ENCODE measurements at regions not wholly inside any gene's neighbourhood (a gene's known extent, or its start where the extent isn't known, plus 50 kb on each side); places are given as distances from the start of the nearest gene placed in this dataset.

DNA sequence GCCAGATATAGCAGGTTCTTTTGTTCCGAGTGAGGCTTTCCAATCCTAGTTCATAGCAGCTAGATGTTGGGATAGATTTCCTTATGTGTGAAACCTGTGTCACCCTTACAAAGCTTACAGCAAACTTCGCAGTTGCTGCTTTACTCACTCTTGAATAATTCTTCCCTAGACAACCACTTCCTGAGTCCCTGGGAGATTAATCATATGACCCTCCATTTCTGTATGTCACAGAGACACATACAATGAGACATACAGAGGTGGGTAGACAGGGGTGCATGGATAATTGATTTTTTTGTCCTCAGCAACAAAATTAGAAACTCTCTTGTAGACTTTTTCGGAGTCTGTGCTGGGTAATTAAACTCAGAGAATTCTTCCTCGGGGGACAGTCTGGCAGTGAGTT is 163.2 kb downstream of the NSUN3 start:
- CTCF ChIA-PET, result no interaction called here
- DNase-seq (ENCODE audit: extremely low spot score), result no peak
- TF ChIP-seq FOXM1 (IDR thresholded peaks at IDR 0.05; ENCODE audit: borderline replicate concordance), result no peak
- TF ChIP-seq ZNF384 (IDR thresholded peaks at IDR 0.05), result no peak
- no peak for TF ChIP-seq SP1 (IDR thresholded peaks at IDR 0.05)
- no peak for TF ChIP-seq CTBP1 (IDR thresholded peaks at IDR 0.05; ENCODE audit: borderline replicate concordance)
- no peak for TF ChIP-seq ARNT (IDR thresholded peaks at IDR 0.05)
- TF ChIP-seq ELF4 (IDR thresholded peaks at IDR 0.05), result no peak

DNA sequence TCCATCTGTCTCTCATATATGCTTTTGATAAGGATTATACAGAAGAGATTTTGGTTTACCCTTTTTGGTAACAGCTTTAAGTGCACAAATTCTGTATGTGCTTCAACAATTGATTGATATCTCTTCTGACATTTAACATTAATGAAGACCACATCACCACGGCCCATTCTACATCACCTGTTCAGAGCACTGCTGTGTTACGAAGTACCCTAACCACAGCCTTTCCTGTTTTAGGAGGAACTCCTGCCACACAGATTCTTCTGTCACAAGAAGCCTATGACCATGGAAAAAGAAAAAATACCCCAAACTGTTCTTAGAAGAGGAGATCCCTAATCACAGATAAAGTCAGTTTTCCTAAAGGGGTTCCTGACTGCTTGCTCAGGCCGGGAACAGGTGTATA is 170.1 kb downstream of the NSUN3 start:
- ChIA-PET CTCF (interaction anchor here (2.0 kb wide), 1 partner anchor 17 kb away, joined by 5 read pairs; no protein-coding TSS in a partner anchor), POLR2A (no interaction called here)
- no peak for TF ChIP-seq L3MBTL2 (conservative IDR thresholded peaks at IDR 0.05)
- no peak for TF ChIP-seq BHLHE40 (IDR thresholded peaks at IDR 0.05; ENCODE audit: borderline replicate concordance)
- TF ChIP-seq SUZ12 (IDR thresholded peaks at IDR 0.05), result no peak
- DNase-seq (ENCODE audit: extremely low spot score), result no peak

More for the DNA sequence above, 163.2 kb downstream of the NSUN3 start:
- POLR2A ChIA-PET, result no interaction called here

DNA sequence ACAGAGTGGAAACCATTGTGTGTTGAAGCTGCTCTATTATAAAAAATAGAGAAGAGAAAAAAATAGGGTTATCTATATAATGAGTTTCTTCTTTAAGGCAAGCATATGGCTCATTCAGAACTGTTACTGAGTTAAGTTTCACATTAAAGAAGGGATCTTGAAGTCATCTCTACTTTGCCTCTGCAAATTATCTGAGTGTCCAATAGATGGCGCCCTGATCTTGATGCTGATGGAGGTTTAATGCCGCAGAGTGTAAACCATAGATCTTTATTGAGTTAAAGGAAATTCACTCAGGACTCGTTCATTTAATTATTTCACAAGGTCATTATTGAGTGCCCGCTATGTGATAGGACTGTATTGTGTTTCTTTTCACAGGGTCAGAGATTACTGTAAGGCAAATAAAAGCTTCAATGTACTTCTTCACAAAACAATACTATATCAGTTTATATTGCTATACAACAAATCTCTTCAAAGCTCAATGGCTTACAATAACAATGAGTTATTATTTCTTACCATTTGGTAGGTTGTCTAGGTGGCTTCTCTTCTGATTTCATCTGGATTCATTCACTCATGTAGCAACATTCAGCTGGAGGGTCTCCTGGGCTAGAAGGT is 171.4 kb downstream of the NSUN3 start:
- ChIA-PET POLR2A (no interaction called here), CTCF (interaction anchor here (0.5 to 1.5 kb wide), 7 partner anchors 12 to 1169 kb away, joined by 3 to 12 read pairs (median 4); no protein-coding TSS in a partner anchor)
- TF ChIP-seq SUZ12 (IDR thresholded peaks at IDR 0.05), result no peak
- no peak for TF ChIP-seq BHLHE40 (IDR thresholded peaks at IDR 0.05; ENCODE audit: borderline replicate concordance)
- TF ChIP-seq FOXA1 (IDR thresholded peaks at IDR 0.05), result no peak
- TF ChIP-seq CTBP1 (IDR thresholded peaks at IDR 0.05; ENCODE audit: borderline replicate concordance), result no peak
- TF ChIP-seq L3MBTL2 (conservative IDR thresholded peaks at IDR 0.05), result no peak
- peak; percentile 60 for DNase-seq (ENCODE audit: extremely low spot score)

DNA sequence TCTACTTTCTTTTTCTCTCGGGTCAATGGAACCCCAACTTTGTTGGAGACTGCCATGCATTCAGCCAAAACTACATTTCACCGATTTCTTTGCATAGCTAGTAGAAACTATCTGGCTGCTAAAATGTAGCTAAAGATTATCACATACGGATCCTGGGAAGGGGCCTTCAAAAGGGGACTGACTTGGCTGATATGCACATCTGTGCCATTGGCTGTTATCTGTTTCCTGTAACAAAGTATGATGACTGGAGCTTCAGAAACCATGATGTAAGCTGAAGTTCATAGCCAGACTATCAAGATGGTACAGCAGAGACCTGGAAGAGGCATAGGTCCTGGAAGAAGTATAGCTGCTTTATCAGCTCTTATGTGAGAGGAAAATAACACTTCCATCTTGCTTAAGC is 179.1 kb downstream of the NSUN3 start:
- TF ChIP-seq NFRKB (IDR thresholded peaks at IDR 0.05) (no peak), ARNT (IDR thresholded peaks at IDR 0.05) (no peak), TARDBP (IDR thresholded peaks at IDR 0.05) (no peak), SUZ12 (IDR thresholded peaks at IDR 0.05) (no peak), LEF1 (IDR thresholded peaks at IDR 0.05; ENCODE audit: borderline replicate concordance) (no peak)
- DNase-seq (ENCODE audit: extremely low spot score), result no peak
- ChIA-PET CTCF (interaction anchor here (0.6 kb wide), 1 partner anchor 100 kb away, joined by 3 read pairs; no protein-coding TSS in a partner anchor), POLR2A (no interaction called here)

DNA sequence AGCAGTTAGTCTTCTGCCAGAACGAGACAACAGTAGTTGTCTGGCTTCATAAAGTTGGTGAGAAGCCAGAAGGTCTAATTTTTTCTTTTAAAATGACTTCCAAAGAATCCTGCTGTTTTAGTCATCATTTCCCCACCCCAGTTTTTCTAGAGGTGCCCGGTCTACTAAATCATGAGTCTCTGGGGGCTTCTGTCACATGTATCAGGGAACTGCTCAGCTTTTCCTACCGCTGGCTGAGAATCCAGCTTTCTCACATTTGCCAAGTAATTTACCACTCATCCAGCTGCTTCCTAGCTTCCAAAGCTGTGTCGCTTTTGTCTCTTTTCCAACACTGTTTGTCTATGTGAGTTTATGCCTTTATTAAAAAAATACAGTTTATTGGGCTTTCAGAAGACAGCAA is 183.3 kb downstream of the NSUN3 start:
- no peak for TF ChIP-seq FOXM1 (IDR thresholded peaks at IDR 0.05; ENCODE audit: borderline replicate concordance)
- CTCF ChIA-PET, result interaction anchor here (0.7 to 1.4 kb wide), 2 partner anchors 9 to 12 kb away, joined by 3 to 4 read pairs; no protein-coding TSS in a partner anchor
- no peak for DNase-seq (ENCODE audit: extremely low spot score)
- POLR2A ChIA-PET, result no interaction called here

DNA sequence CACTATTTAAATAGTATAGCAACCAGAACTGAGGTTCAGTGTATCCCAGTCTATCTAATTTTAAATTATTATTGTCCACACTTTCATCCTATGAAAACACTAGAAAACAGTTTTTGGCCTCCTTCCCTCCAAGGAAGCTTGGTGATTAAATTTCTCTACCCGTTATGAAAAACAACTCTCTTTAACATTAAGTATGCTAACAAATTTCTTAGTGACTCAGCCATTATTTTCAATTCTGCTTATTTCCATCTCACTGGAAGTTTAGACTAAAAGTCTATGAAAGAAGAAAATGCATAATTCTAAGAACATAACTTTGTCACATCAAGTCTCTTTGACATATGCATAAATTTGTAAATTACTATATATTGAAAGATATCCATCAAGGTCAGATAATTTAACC is 185.2 kb downstream of the NSUN3 start:
- TF ChIP-seq FOXM1 (IDR thresholded peaks at IDR 0.05; ENCODE audit: borderline replicate concordance), result no peak
- no peak for TF ChIP-seq HDGF (IDR thresholded peaks at IDR 0.05; ENCODE audit: borderline replicate concordance)
- TF ChIP-seq SP1 (IDR thresholded peaks at IDR 0.05), result no peak
- no peak for DNase-seq (ENCODE audit: extremely low spot score)
- CTCF ChIA-PET, result interaction anchor here (0.6 to 2.9 kb wide), 4 partner anchors 8 to 567 kb away, joined by 3 to 12 read pairs (median 4); no protein-coding TSS in a partner anchor
- POLR2A ChIA-PET, result no interaction called here

DNA sequence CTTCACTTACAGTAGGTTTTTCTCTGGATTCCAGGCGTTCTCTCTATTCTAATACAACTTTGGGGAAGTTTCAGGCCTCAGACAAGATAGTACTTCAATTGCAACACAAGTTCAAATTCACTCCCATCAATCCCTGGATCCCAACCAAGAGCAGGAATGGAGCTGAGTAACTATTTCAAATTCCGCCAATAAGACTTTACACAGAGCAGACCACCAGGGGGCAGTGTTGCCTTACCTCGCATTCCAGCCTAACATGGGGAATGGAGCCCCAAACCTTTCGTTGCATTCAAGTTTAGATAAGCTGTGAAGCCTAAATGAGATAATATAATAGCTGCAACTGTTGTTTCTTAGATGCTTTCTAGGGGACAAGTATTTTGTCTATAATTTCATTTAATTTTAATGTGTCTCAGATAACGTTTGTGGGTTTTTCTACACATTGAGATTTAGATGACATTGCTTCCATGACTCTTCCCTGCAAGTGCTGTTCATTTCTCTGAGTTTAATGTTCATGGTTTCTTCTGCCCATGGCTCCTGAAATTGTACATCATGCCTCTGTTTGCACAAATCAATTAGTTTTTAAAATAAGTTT is 186.7 kb downstream of the NSUN3 start:
- DNase-seq (ENCODE audit: extremely low spot score), result peak; percentile 71
- no peak for TF ChIP-seq NFRKB (IDR thresholded peaks at IDR 0.05)
- TF ChIP-seq FOXK2 (IDR thresholded peaks at IDR 0.05), result no peak
- TF ChIP-seq FOXM1 (IDR thresholded peaks at IDR 0.05; ENCODE audit: borderline replicate concordance), result no peak
- TF ChIP-seq BHLHE40 (IDR thresholded peaks at IDR 0.05; ENCODE audit: borderline replicate concordance), result no peak
- no peak for TF ChIP-seq LEF1 (IDR thresholded peaks at IDR 0.05; ENCODE audit: borderline replicate concordance)
- no peak for TF ChIP-seq L3MBTL2 (conservative IDR thresholded peaks at IDR 0.05)
- TF ChIP-seq CTBP1 (IDR thresholded peaks at IDR 0.05; ENCODE audit: borderline replicate concordance), result no peak
- TF ChIP-seq, protein P1, sequence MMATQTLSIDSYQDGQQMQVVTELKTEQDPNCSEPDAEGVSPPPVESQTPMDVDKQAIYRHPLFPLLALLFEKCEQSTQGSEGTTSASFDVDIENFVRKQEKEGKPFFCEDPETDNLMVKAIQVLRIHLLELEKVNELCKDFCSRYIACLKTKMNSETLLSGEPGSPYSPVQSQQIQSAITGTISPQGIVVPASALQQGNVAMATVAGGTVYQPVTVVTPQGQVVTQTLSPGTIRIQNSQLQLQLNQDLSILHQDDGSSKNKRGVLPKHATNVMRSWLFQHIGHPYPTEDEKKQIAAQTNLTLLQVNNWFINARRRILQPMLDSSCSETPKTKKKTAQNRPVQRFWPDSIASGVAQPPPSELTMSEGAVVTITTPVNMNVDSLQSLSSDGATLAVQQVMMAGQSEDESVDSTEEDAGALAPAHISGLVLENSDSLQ (IDR thresholded peaks at IDR 0.05), result no peak
- TF ChIP-seq TARDBP (IDR thresholded peaks at IDR 0.05), result no peak
- no peak for TF ChIP-seq HDGF (IDR thresholded peaks at IDR 0.05; ENCODE audit: borderline replicate concordance)
- no peak for TF ChIP-seq ELF4 (IDR thresholded peaks at IDR 0.05)
- TF ChIP-seq ZNF384 (IDR thresholded peaks at IDR 0.05), result no peak
- no peak for TF ChIP-seq SP1 (IDR thresholded peaks at IDR 0.05)
- POLR2A ChIA-PET, result no interaction called here
- CTCF ChIA-PET, result interaction anchor here (0.5 to 2.9 kb wide), 18 partner anchors 9 to 275 kb away, joined by 3 to 12 read pairs (median 3); no protein-coding TSS in a partner anchor

DNA sequence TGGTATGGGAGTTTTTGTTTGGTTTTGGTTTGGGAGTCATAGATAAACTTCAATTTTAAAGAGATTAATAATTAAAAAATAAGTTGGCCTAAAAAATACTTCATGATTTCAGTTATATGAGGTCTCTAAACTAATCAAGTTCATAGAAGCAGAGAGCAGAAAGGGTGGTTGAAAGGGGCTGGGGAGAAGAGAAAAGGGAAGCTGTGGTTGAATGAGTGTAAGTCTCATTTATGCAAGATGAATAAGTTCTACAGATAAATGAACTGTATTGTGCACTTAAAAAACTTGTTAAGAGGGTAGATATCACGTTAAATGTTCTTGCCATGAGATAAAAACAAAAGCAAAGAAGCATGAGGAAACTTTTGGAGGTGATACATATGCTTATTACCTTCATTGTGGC is 188.7 kb downstream of the NSUN3 start:
- ChIA-PET POLR2A (no interaction called here), CTCF (interaction anchor here (0.8 kb wide), 1 partner anchor 50 kb away, joined by 3 read pairs; no protein-coding TSS in a partner anchor)
- TF ChIP-seq FOXM1 (IDR thresholded peaks at IDR 0.05; ENCODE audit: borderline replicate concordance), result no peak
- no peak for TF ChIP-seq NFRKB (IDR thresholded peaks at IDR 0.05)
- TF ChIP-seq TARDBP (IDR thresholded peaks at IDR 0.05), result no peak
- no peak for TF ChIP-seq BHLHE40 (IDR thresholded peaks at IDR 0.05; ENCODE audit: borderline replicate concordance)
- TF ChIP-seq, protein P1 (IDR thresholded peaks at IDR 0.05), result no peak
- no peak for TF ChIP-seq HDGF (IDR thresholded peaks at IDR 0.05; ENCODE audit: borderline replicate concordance)
- TF ChIP-seq ELF4 (IDR thresholded peaks at IDR 0.05), result no peak
- TF ChIP-seq FOXK2 (IDR thresholded peaks at IDR 0.05), result no peak
- no peak for TF ChIP-seq LEF1 (IDR thresholded peaks at IDR 0.05; ENCODE audit: borderline replicate concordance)
- no peak for TF ChIP-seq L3MBTL2 (conservative IDR thresholded peaks at IDR 0.05)
- TF ChIP-seq CTBP1 (IDR thresholded peaks at IDR 0.05; ENCODE audit: borderline replicate concordance), result no peak
- no peak for TF ChIP-seq ZNF384 (IDR thresholded peaks at IDR 0.05)
- TF ChIP-seq FOXA1 (IDR thresholded peaks at IDR 0.05), result no peak
- TF ChIP-seq SP1 (IDR thresholded peaks at IDR 0.05), result no peak
- TF ChIP-seq ARNT (IDR thresholded peaks at IDR 0.05), result no peak
- no peak for TF ChIP-seq SUZ12 (IDR thresholded peaks at IDR 0.05)
- DNase-seq (ENCODE audit: extremely low spot score), result no peak
